Ovary (tissue), 7 donors: ENCODE measurements at regions not wholly inside any gene's neighbourhood (a gene's known extent, or its start where the extent isn't known, plus 50 kb on each side); places are given as distances from the start of the nearest gene placed in this dataset.
"Not testable (repeated sequence)": the region's sequence is repeated elsewhere in the genome, so short reads cannot be mapped to it uniquely, and the experiment has no call there.

Experiments used
- DNase-seq, 5 donors: peaks; one replicate each; pipeline ENCODE4 v3.0.0-alpha.2; 2019 to 2020
- H3K27ac ChIP-seq, 2 donors: fragments of 200-600 bp; one replicate each; pipeline versions ENCODE4 v1.5.1 to v1.8.0; 2019 to 2022
- H3K27me3 ChIP-seq: fragments of 200-600 bp; one replicate; pipeline ENCODE4 v1.8.0; 2022
- H3K36me3 ChIP-seq: fragments of 200-600 bp; sonication (generic); one replicate; pipeline ENCODE4 v1.5.1; 2019
- H3K4me1 ChIP-seq: one replicate; pipeline ENCODE4 v1.8.1; 2013; ENCODE audit warnings: mild to moderate bottlenecking, moderate library complexity; ENCODE audit not compliant: insufficient read depth
- H3K4me3 ChIP-seq: fragments of 200-600 bp; sonication (generic); one replicate; pipeline ENCODE4 v1.5.1; 2017
- H3K9me3 ChIP-seq, 2 donors: fragments of 200-600 bp in 1 of 2; sonication (generic) in 1 of 2; one replicate each; pipeline versions ENCODE4 v1.5.1 to v1.8.1; 2013 to 2019; ENCODE audit warnings: mild to moderate bottlenecking in 1 of 2, moderate library complexity in 1 of 2
- CTCF ChIP-seq, 3 donors: fragments of 450-650 bp in 2 of 3; fragments of 200-600 bp in 1 of 3; IDR thresholded peaks; one replicate each; pipeline versions ENCODE4 v1.5.1 to v1.8.0; 2016 to 2022; ENCODE audit warnings: antibody characterized with exemption in 3 of 3, mild to moderate bottlenecking in 1 of 3
- EP300 ChIP-seq: sonication (generic); formaldehyde crosslinking; IDR thresholded peaks from one replicate; pipeline ENCODE4 v1.6.1; 2017; ENCODE audit warnings: antibody characterized with exemption
- POLR2A ChIP-seq: fragments of 450-650 bp; IDR thresholded peaks from one replicate; pipeline ENCODE4 v1.6.1; 2017; ENCODE audit warnings: antibody characterized with exemption, mild to moderate bottlenecking, moderate library complexity
- WGBS, 3 donors: extraction: QIAGEN DNeasy Blood & Tissue Kit in 1 of 3; methylation state at CpG; one replicate each; pipeline versions ENCODE4 v1.1.5 to v1.1.7; 2013 to 2017; 5-methylcytosine and 5-hydroxymethylcytosine counted together
- intact Hi-C, 4 donors: fragments of 100-400 bp; cut with DNase I; formaldehyde crosslinking; loops; one replicate each; pipeline versions ENCODE4 v1.11.0 to v1.15.1; 2022 to 2023
- donor health status: DM: no; HTN: no; CAD: no; lungs with moderate emphysema.
- donor health status: DM: no; HTN: no; CAD: no.
- donor health status: Bipolar disorder and iron deficiency.
- donor health status: DM: no; HTN: no; CAD: no.
- donor health status: DM: yes; HTN: yes; CAD: no.

DNA sequence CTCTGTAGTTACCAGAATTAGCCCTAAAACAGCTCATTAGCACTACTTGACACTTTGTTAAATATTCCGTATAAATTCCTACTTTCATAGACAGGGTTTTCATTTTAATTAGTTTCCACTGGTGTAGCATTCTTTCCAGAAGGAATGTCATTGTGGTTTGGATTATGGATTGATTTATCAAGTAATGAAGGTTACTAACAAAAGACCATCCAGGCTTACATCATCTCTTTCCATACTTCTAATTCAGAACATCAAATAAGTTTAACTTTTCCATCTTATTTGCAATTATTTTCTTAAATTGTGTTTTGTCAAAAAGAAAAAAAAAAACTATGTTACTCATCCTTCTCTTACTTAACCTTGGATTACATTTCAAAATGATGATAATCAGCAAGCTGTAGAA, 231.8 kb upstream of the SPOPL start:
- no peak overlapping the region for H3K27ac ChIP-seq
- no peak overlapping the region for H3K4me3 ChIP-seq
- H3K9me3 ChIP-seq: no peaks in the 10 kb centered on the region
- DNase-seq: no peak
- WGBS, 3 donors: 74 to 92% (median 89%) methylated on average over 1 of the region's 1 CpG
- intact Hi-C loops: no loop called here
- TF ChIP-seq CTCF (IDR thresholded peaks at IDR 0.05) (no peak), EP300 (no peak), POLR2A (no peak)
- no peaks in the 10 kb centered on the region for H3K27me3 ChIP-seq
- H3K4me1 ChIP-seq: peaks cover 6% of the 10 kb centered on the region
- H3K36me3 ChIP-seq: no peaks in the 10 kb centered on the region

- H3K4me3 ChIP-seq: no peak overlapping the region
Measured at GRCh38 chr2:138271467-138271866, 230.1 kb upstream of the SPOPL start.

GRCh38 chr2:138272524-138273195, 228.9 kb upstream of the SPOPL start:
- 39 to 72% (median 60%) methylated on average over 4 of the region's 4 CpGs for WGBS, 3 donors
- no peak for DNase-seq
- Histone ChIP-seq H3K27ac (no peak overlapping the region), H3K4me1 (peaks cover 5% of the 10 kb centered on the region), H3K27me3 (no peaks in the 10 kb centered on the region), H3K9me3 (no peaks in the 10 kb centered on the region), H3K4me3 (no peak overlapping the region), H3K36me3 (no peaks in the 10 kb centered on the region)
- intact Hi-C loops: no loop called here
- TF ChIP-seq EP300 (no peak), POLR2A (no peak), CTCF (IDR thresholded peaks at IDR 0.05) (no peak)

More at GRCh38 chr2:138271467-138271866, 230.1 kb upstream of the SPOPL start:
- intact Hi-C loops: no loop called here
- Histone ChIP-seq H3K27me3 (no peaks in the 10 kb centered on the region), H3K9me3 (no peaks in the 10 kb centered on the region), H3K4me1 (peaks cover 9% of the 10 kb centered on the region), H3K36me3 (no peaks in the 10 kb centered on the region), H3K27ac (no peak overlapping the region)
- WGBS, 3 donors: 56 to 73% (median 68%) methylated on average over 7 of the region's 7 CpGs
- TF ChIP-seq CTCF (IDR thresholded peaks at IDR 0.05): no peak
- TF ChIP-seq POLR2A: no peak
- no peak for TF ChIP-seq EP300
- DNase-seq: no peak

GRCh38 chr2:138273280-138273679, 228.3 kb upstream of the SPOPL start:
- intact Hi-C loops, H3K27ac ChIP-seq: not testable (repeated sequence)
- 95 to 97% (median 96%) methylated on average over 12 of the region's 12 CpGs for WGBS, 3 donors

GRCh38 chr2:138274421-138275291, 226.9 kb upstream of the SPOPL start:
- Histone ChIP-seq H3K27me3 (no peaks in the 10 kb centered on the region), H3K27ac (no peak overlapping the region), H3K9me3 (no peaks in the 10 kb centered on the region), H3K4me1 (peaks cover 4% of the 10 kb centered on the region), H3K4me3 (no peak overlapping the region), H3K36me3 (no peaks in the 10 kb centered on the region)
- intact Hi-C loops: no loop called here
- TF ChIP-seq CTCF (IDR thresholded peaks at IDR 0.05) (no peak), POLR2A (no peak), EP300 (no peak)
- no peak for DNase-seq
- 87 to 91% (median 90%) methylated on average over 3 of the region's 3 CpGs for WGBS, 3 donors

More at GRCh38 chr2:138273280-138273679, 228.3 kb upstream of the SPOPL start:
- H3K4me1 ChIP-seq, H3K4me3 ChIP-seq, H3K27me3 ChIP-seq, H3K36me3 ChIP-seq, H3K9me3 ChIP-seq: not testable (repeated sequence)
- DNase-seq: peak in 1 of 5 donors; percentile 19
